Astrocyte of the cerebellum (primary cell): ENCODE measurements at regions not wholly inside any gene's neighbourhood (a gene's known extent, or its start where the extent isn't known, plus 50 kb on each side); places are given as distances from the start of the nearest gene placed in this dataset.

Experiments used
- DNase-seq: peaks from one replicate; pipeline ENCODE4 v3.0.0-alpha.2; 2011; ENCODE audit warnings: low read depth
- H3K4me3 ChIP-seq: 2 replicates; pipeline ENCODE4 v1.5.1; 2011; ENCODE audit warnings: mild to moderate bottlenecking, low read depth, low read length, moderate library complexity
- CTCF ChIP-seq: IDR thresholded peaks from 2 replicates; pipeline ENCODE4 v1.5.1; 2012; ENCODE audit warnings: low read length, low read depth, moderate library complexity, mild to moderate bottlenecking; ENCODE audit errors: missing control alignments
- in situ Hi-C: cut with HindIII; loops from 2 replicates; pipeline ENCODE4 v1.10.0; 2017; ENCODE audit warnings: low sequenced_read_pairs

- no peak overlapping the region for H3K4me3 ChIP-seq
- TF ChIP-seq CTCF = no peak
- in situ Hi-C loops = no loop called here
- no peak for DNase-seq
These were observed 90.1 kb upstream of the DAAM1 start for GRCh38 chr14:59098377-59098776.

GRCh38 chr14:59100205-59100604, 88.3 kb upstream of the DAAM1 start:
- TF ChIP-seq CTCF = no peak
- in situ Hi-C loops = no loop called here

GRCh38 chr14:59101476-59101875, 87.0 kb upstream of the DAAM1 start:
- in situ Hi-C loops = no loop called here
- no peak overlapping the region for H3K4me3 ChIP-seq
- DNase-seq = peak; percentile 38
- no peak for TF ChIP-seq CTCF

More at GRCh38 chr14:59100205-59100604, 88.3 kb upstream of the DAAM1 start:
- no peak for DNase-seq
- H3K4me3 ChIP-seq = no peak overlapping the region

GRCh38 chr14:59103396-59103795, 85.1 kb upstream of the DAAM1 start:
- no peak for TF ChIP-seq CTCF
- DNase-seq = no peak
- in situ Hi-C loops = no loop called here
- no peak overlapping the region for H3K4me3 ChIP-seq

- in situ Hi-C loops = no loop called here
- no peak for DNase-seq
- H3K4me3 ChIP-seq = no peak overlapping the region
- TF ChIP-seq CTCF = no peak
These were observed 80.6 kb upstream of the DAAM1 start for GRCh38 chr14:59107819-59108218.

GRCh38 chr14:59116984-59117415, 71.5 kb upstream of the DAAM1 start:
- in situ Hi-C loops = no loop called here
- no peak for TF ChIP-seq CTCF
- H3K4me3 ChIP-seq = no peak overlapping the region
- DNase-seq = no peak
